ENCODE measurements at regions not wholly inside any gene's neighbourhood (a gene's known extent, or its start where the extent isn't known, plus 50 kb on each side); places are given as distances from the start of the nearest gene placed in this dataset.
A peak's percentile ranks its signal among the peaks of the same experiment; 100 is the strongest.

DNA sequence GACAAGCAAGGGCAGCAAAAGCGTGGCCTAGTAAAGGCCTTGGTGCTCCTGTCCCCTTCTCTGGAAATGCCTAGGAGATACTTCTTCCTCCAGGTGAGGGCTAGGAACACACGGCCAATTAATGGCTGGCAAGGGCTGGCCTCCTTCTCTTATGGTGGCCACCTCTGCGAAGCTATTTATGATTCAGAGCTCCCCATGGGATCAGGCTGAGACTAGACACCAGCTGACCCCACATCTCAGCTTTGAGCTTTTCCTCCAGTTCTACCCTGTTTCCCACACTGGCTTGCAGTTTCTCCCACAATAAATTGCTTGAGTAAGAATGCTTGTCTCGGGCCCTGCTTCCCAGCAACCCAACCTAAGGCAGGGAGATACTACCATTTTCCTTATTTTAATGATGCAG is 53.7 kb downstream of the CAMK2N1 start:
- Histone ChIP-seq H3K36me3 (no peaks in the 10 kb centered on the region), H3K27me3 (replicated peaks; ENCODE audit: insufficient read depth) (no peaks in the 10 kb centered on the region), H3K4me3 (no peak overlapping the region), H3K27ac (no peak overlapping the region), H3K4me1 (replicated peaks) (no peaks in the 10 kb centered on the region), H3K9me3 (no peaks in the 10 kb centered on the region)
- TF ChIP-seq, protein P1, sequence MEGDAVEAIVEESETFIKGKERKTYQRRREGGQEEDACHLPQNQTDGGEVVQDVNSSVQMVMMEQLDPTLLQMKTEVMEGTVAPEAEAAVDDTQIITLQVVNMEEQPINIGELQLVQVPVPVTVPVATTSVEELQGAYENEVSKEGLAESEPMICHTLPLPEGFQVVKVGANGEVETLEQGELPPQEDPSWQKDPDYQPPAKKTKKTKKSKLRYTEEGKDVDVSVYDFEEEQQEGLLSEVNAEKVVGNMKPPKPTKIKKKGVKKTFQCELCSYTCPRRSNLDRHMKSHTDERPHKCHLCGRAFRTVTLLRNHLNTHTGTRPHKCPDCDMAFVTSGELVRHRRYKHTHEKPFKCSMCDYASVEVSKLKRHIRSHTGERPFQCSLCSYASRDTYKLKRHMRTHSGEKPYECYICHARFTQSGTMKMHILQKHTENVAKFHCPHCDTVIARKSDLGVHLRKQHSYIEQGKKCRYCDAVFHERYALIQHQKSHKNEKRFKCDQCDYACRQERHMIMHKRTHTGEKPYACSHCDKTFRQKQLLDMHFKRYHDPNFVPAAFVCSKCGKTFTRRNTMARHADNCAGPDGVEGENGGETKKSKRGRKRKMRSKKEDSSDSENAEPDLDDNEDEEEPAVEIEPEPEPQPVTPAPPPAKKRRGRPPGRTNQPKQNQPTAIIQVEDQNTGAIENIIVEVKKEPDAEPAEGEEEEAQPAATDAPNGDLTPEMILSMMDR (IDR thresholded peaks at IDR 0.05): no peak
- no peak for DNase-seq (ENCODE audit: low spot score)
- WGBS: 90% methylated on average over 4 of the region's 4 CpGs
- intact Hi-C loops (cut with DNase I): no loop called here

DNA sequence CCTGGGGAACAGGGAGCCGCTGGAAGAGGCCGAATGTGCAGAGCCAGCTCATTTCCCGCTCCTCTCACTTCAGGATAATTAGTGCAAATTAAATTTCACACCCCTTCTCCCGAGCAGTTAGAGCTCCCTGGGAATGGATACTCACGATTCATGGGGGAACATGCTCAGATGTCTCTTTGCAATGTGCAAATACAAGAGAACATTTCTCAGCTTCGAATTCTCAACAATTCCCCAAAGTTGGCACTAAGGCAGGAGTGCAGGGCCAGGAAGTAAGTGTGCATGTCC is 54.9 kb downstream of the CAMK2N1 start:
- Histone ChIP-seq H3K36me3 (no peaks in the 10 kb centered on the region), H3K27me3 (replicated peaks; ENCODE audit: insufficient read depth) (no peaks in the 10 kb centered on the region), H3K9me3 (no peaks in the 10 kb centered on the region), H3K4me3 (no peak overlapping the region), H3K27ac (no peak overlapping the region), H3K4me1 (replicated peaks) (no peaks in the 10 kb centered on the region)
- intact Hi-C loops (cut with DNase I): no loop called here
- TF ChIP-seq, protein P1 (IDR thresholded peaks at IDR 0.05): no peak
- WGBS: 15% methylated on average over 6 of the region's 6 CpGs
- DNase-seq (ENCODE audit: low spot score): no peak

DNA sequence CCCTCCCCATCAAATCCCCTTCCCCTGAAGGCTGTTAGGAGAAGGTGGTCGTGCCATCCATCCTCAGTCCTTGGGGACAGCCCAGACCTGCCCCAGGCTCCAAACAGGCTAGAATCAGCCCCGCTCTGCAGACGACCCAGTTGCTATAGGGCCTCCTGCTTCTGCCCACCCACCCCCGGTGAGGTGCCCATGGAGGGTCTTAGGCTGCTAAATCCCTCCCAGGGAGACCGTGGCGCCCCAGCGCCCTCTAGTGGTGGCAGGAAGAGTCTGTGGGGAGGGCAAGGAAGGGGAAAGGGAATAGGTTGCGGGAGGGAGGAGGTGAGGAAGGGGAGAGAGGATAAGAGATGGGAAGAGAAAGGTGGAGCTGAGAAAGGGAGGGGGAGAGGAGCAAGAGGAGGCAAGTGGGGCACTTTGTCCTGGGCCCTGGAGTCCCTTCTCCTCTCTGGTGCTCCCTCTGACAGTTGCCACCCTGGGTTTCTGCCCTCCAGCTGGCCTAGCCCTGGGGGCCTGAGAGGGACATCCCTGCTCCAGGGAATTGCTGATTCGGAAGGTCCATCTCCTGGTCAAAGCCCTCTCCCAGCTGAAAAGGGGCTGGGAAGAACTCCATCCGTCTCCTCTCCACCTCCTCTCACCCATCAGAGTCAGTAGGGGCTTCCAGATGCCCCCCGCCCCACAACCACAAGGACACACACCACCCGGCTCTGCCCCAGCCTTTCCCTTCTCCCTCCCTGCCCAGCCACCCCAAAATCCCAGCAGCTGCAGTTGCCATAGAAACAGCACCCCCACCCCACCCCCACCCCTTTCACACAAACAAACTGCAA is 55.4 kb downstream of the CAMK2N1 start:
- TF ChIP-seq POLR2A (IDR thresholded peaks at IDR 0.05) (no peak), POLR2AphosphoS5 (IDR thresholded peaks at IDR 0.05) (no peak)
- TF ChIP-seq, protein P1 (IDR thresholded peaks at IDR 0.05): peak in 3 of 4 experiments; percentile 42 to 49 (median 48)
- H3K4me3 ChIP-seq: no peak overlapping the region
- H3K9me3 ChIP-seq: no peaks in the 10 kb centered on the region
- 24% methylated on average over 12 of the region's 12 CpGs for WGBS
- H3K36me3 ChIP-seq: no peaks in the 10 kb centered on the region
- intact Hi-C loops (cut with DNase I): no loop called here
- no peaks in the 10 kb centered on the region for H3K4me1 ChIP-seq (replicated peaks)
- no peak for DNase-seq (ENCODE audit: low spot score)
- H3K27me3 ChIP-seq (replicated peaks; ENCODE audit: insufficient read depth): no peaks in the 10 kb centered on the region
- no peak overlapping the region for H3K27ac ChIP-seq

DNA sequence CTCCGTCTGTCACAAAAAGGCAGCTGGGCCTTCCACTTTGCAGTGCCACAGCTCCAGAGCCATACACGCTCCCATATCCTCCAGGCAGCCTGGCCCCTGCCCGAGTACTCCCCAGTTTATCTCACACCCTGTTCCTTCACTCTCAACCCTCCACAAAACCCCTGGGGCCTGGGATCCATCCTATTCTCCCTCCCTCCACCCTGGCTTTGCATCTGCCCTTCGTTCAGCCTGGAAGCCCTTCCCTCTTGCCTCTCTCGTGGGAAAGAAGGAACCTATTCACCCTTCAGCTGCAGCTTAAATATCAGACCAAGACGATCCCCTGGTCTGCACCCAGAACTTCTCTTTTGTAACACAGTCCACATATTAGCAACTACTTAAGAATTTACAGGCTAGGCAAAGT is 56.7 kb downstream of the CAMK2N1 start:
- H3K4me1 ChIP-seq (replicated peaks): no peaks in the 10 kb centered on the region
- TF ChIP-seq POLR2A (IDR thresholded peaks at IDR 0.05): no peak
- no peak for TF ChIP-seq POLR2AphosphoS5 (IDR thresholded peaks at IDR 0.05)
- TF ChIP-seq, protein P1 (IDR thresholded peaks at IDR 0.05): no peak
- H3K27ac ChIP-seq: no peak overlapping the region
- H3K4me3 ChIP-seq: no peak overlapping the region
- H3K9me3 ChIP-seq: no peaks in the 10 kb centered on the region
- no peaks in the 10 kb centered on the region for H3K36me3 ChIP-seq
- intact Hi-C loops (cut with DNase I): no loop called here
- no peak for DNase-seq (ENCODE audit: low spot score)
- WGBS: 54% methylated on average over 6 of the region's 6 CpGs
- H3K27me3 ChIP-seq (replicated peaks; ENCODE audit: insufficient read depth): no peaks in the 10 kb centered on the region

DNA sequence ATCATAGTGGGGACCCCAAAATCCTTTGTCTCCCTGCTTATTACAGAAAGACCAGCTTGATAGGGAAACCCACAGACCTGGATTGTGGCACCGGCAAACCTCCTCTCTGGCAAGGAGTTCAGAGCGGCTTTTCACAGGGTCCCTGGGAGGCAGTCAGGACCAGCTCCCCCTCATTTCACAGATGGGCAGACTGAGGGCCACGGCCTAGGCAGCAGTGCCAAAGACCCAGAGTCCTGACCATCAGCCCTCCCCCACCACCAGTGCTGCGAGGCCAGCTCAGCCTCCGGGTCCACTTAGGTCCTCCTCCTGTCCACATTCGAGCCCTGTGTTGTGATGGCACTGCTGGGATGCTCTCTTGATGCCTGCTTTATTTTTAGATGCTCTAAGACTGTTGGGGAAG is 57.2 kb downstream of the CAMK2N1 start:
- Histone ChIP-seq H3K9me3 (no peaks in the 10 kb centered on the region), H3K27me3 (replicated peaks; ENCODE audit: insufficient read depth) (no peaks in the 10 kb centered on the region), H3K4me1 (replicated peaks) (no peaks in the 10 kb centered on the region), H3K36me3 (no peaks in the 10 kb centered on the region), H3K27ac (no peak overlapping the region), H3K4me3 (no peak overlapping the region)
- 65% methylated on average over 6 of the region's 6 CpGs for WGBS
- TF ChIP-seq POLR2AphosphoS5 (IDR thresholded peaks at IDR 0.05) (no peak), POLR2A (IDR thresholded peaks at IDR 0.05) (no peak)
- TF ChIP-seq, protein P1 (IDR thresholded peaks at IDR 0.05): no peak
- no peak for DNase-seq (ENCODE audit: low spot score)
- intact Hi-C loops (cut with DNase I): no loop called here

All from prostate gland (tissue), 2 donors.